Adipocyte (in vitro differentiated cells): ENCODE measurements at regions not wholly inside any gene's neighbourhood (a gene's known extent, or its start where the extent isn't known, plus 50 kb on each side); places are given as distances from the start of the nearest gene placed in this dataset.

ENCODE experiments used
- DNase-seq: peaks from one replicate; pipeline ENCODE4 v3.0.0-alpha.2; 2015; ENCODE audit warnings: low read depth
- H3K27me3 ChIP-seq: replicated peaks from 2 replicates; pipeline ENCODE4 v1.7.0; 2013; ENCODE audit warnings: mild to moderate bottlenecking, low read length, moderate library complexity; ENCODE audit not compliant: control insufficient read depth, insufficient read depth
- H3K36me3 ChIP-seq: 2 replicates; pipeline ENCODE4 v1.7.0; 2013; ENCODE audit warnings: low read length, mild to moderate bottlenecking, moderate library complexity; ENCODE audit not compliant: control insufficient read depth, insufficient read depth, severe bottlenecking
- H3K4me1 ChIP-seq: 2 replicates; pipeline ENCODE4 v1.7.0; 2013; ENCODE audit warnings: mild to moderate bottlenecking, low read length, moderate library complexity; ENCODE audit not compliant: control insufficient read depth, insufficient read depth
- H3K4me3 ChIP-seq: 2 replicates; pipeline ENCODE4 v1.7.0; 2013; ENCODE audit warnings: mild to moderate bottlenecking, low read length, moderate library complexity
- H3K9ac ChIP-seq: 2 replicates; pipeline ENCODE4 v1.7.0; 2013; ENCODE audit warnings: mild to moderate bottlenecking, low read length, moderate library complexity
- H3K9me3 ChIP-seq: 2 replicates; pipeline ENCODE4 v1.7.0; 2013; ENCODE audit warnings: mild to moderate bottlenecking, low read length, moderate library complexity; ENCODE audit not compliant: control insufficient read depth

GRCh38 chr5:142473038-142473437 lies 148.2 kb upstream of the SPRY4 start:
- Histone ChIP-seq H3K9ac (no peak overlapping the region), H3K4me1 (peaks cover 8% of the 10 kb centered on the region), H3K9me3 (no peaks in the 10 kb centered on the region), H3K36me3 (peaks cover 9% of the 10 kb centered on the region), H3K27me3 (no peaks in the 10 kb centered on the region), H3K4me3 (no peak overlapping the region)
- no peak for DNase-seq

GRCh38 chr5:142472306-142472951 lies 147.6 kb upstream of the SPRY4 start:
- Histone ChIP-seq H3K36me3 (peaks cover 11% of the 10 kb centered on the region), H3K9ac (no peak overlapping the region), H3K4me1 (peaks cover 8% of the 10 kb centered on the region), H3K4me3 (no peak overlapping the region), H3K9me3 (no peaks in the 10 kb centered on the region), H3K27me3 (no peaks in the 10 kb centered on the region)
- peak; percentile 70 for DNase-seq

- H3K36me3 ChIP-seq: peaks cover 20% of the 10 kb centered on the region
These were observed 141.6 kb upstream of the SPRY4 start for GRCh38 chr5:142466195-142466971.

GRCh38 chr5:142465476-142465875 lies 140.7 kb upstream of the SPRY4 start:
- H3K4me1 ChIP-seq: peaks cover 3% of the 10 kb centered on the region
- H3K4me3 ChIP-seq: no peak overlapping the region
- no peak overlapping the region for H3K9ac ChIP-seq
- no peaks in the 10 kb centered on the region for H3K9me3 ChIP-seq
- H3K36me3 ChIP-seq: peaks cover 20% of the 10 kb centered on the region
- H3K27me3 ChIP-seq: no peaks in the 10 kb centered on the region
- DNase-seq: no peak

More at GRCh38 chr5:142466195-142466971, 141.6 kb upstream of the SPRY4 start:
- Histone ChIP-seq H3K4me3 (no peak overlapping the region), H3K4me1 (peaks cover 3% of the 10 kb centered on the region), H3K27me3 (no peaks in the 10 kb centered on the region), H3K9ac (no peak overlapping the region), H3K9me3 (no peaks in the 10 kb centered on the region)
- DNase-seq: peak; percentile 39

- Histone ChIP-seq H3K9me3 (no peaks in the 10 kb centered on the region), H3K27me3 (no peaks in the 10 kb centered on the region), H3K36me3 (peaks cover 20% of the 10 kb centered on the region), H3K4me3 (no peak overlapping the region), H3K9ac (no peak overlapping the region), H3K4me1 (peaks cover 3% of the 10 kb centered on the region)
- no peak for DNase-seq
These were observed 139.1 kb upstream of the SPRY4 start for GRCh38 chr5:142463904-142464303.

GRCh38 chr5:142461028-142461590 lies 136.3 kb upstream of the SPRY4 start:
- no peak for DNase-seq
- Histone ChIP-seq H3K27me3 (no peaks in the 10 kb centered on the region), H3K36me3 (peaks cover 18% of the 10 kb centered on the region), H3K9ac (no peak overlapping the region), H3K9me3 (peaks cover 4% of the 10 kb centered on the region), H3K4me1 (no peaks in the 10 kb centered on the region), H3K4me3 (no peak overlapping the region)

- Histone ChIP-seq H3K27me3 (no peaks in the 10 kb centered on the region), H3K36me3 (peaks cover 12% of the 10 kb centered on the region), H3K9ac (no peak overlapping the region), H3K4me1 (no peaks in the 10 kb centered on the region), H3K9me3 (peaks cover 4% of the 10 kb centered on the region), H3K4me3 (no peak overlapping the region)
- no peak for DNase-seq
These were observed 134.4 kb upstream of the SPRY4 start for GRCh38 chr5:142459209-142459608.

- H3K27me3 ChIP-seq: no peaks in the 10 kb centered on the region
- DNase-seq: no peak
- no peak overlapping the region for H3K9ac ChIP-seq
- no peak overlapping the region for H3K4me3 ChIP-seq
- H3K36me3 ChIP-seq: peaks cover 15% of the 10 kb centered on the region
- peaks cover 10% of the 10 kb centered on the region for H3K9me3 ChIP-seq
- no peaks in the 10 kb centered on the region for H3K4me1 ChIP-seq
These were observed 131.0 kb upstream of the SPRY4 start for GRCh38 chr5:142455856-142456255.

GRCh38 chr5:142453932-142454331 lies 129.1 kb upstream of the SPRY4 start:
- no peak overlapping the region for H3K9ac ChIP-seq
- no peaks in the 10 kb centered on the region for H3K27me3 ChIP-seq
- no peak for DNase-seq
- H3K4me3 ChIP-seq: no peak overlapping the region
- H3K4me1 ChIP-seq: no peaks in the 10 kb centered on the region
- H3K36me3 ChIP-seq: peaks cover 15% of the 10 kb centered on the region
- peaks cover 19% of the 10 kb centered on the region for H3K9me3 ChIP-seq

GRCh38 chr5:142450419-142450818 lies 125.6 kb upstream of the SPRY4 start:
- Histone ChIP-seq H3K36me3 (peaks cover 3% of the 10 kb centered on the region), H3K9ac (no peak overlapping the region), H3K9me3 (peaks cover 17% of the 10 kb centered on the region), H3K27me3 (no peaks in the 10 kb centered on the region), H3K4me1 (peaks cover 19% of the 10 kb centered on the region), H3K4me3 (no peak overlapping the region)
- DNase-seq: no peak

GRCh38 chr5:142447887-142448286 lies 123.1 kb upstream of the SPRY4 start:
- DNase-seq: no peak
- no peak overlapping the region for H3K9ac ChIP-seq
- H3K27me3 ChIP-seq: no peaks in the 10 kb centered on the region
- peaks cover 17% of the 10 kb centered on the region for H3K9me3 ChIP-seq
- H3K4me3 ChIP-seq: no peak overlapping the region
- H3K36me3 ChIP-seq: no peaks in the 10 kb centered on the region
- H3K4me1 ChIP-seq: peaks cover 38% of the 10 kb centered on the region
